Right ventricle myocardium superior (tissue), 1 donor: ENCODE measurements at regions not wholly inside any gene's neighbourhood (a gene's known extent, or its start where the extent isn't known, plus 50 kb on each side); places are given as distances from the start of the nearest gene placed in this dataset.
"Not testable (repeated sequence)": the region's sequence is repeated elsewhere in the genome, so short reads cannot be mapped to it uniquely, and the experiment has no call there.

Source experiments
- ATAC-seq: fragments of 200-7000 bp; cut with Tn5 transposase; one replicate; pipeline ENCODE4 v1.9.1; 2020; ENCODE audit warnings: mild to moderate bottlenecking; ENCODE audit not compliant: poor library complexity
- DNase-seq: peaks from one replicate; pipeline ENCODE4 v3.0.0-alpha.2; 2020
- intact Hi-C: fragments of 100-400 bp; cut with DNase I; formaldehyde crosslinking; loops from one replicate; pipeline ENCODE4 v1.11.2; 2022
- donor health status: DM: no; HTN: yes; CAD: no; lungs with severe emphysema.

GRCh38 chr15:84094720-84095119 is 140.9 kb upstream of the GOLGA6L4 start:
- DNase-seq, intact Hi-C loops, ATAC-seq: not testable (repeated sequence)

GRCh38 chr15:84097053-84097452 is 138.5 kb upstream of the GOLGA6L4 start:
- intact Hi-C loops, ATAC-seq, DNase-seq: not testable (repeated sequence)

- no peak for ATAC-seq
- no peak for DNase-seq
Measured at GRCh38 chr15:84098604-84099003, 137.0 kb upstream of the GOLGA6L4 start.

GRCh38 chr15:84099181-84099580 is 136.4 kb upstream of the GOLGA6L4 start:
- ATAC-seq (no peak), DNase-seq (peak; percentile 68)
- intact Hi-C loops, result no loop called here

More at GRCh38 chr15:84098604-84099003, 137.0 kb upstream of the GOLGA6L4 start:
- intact Hi-C loops, result no loop called here

- ATAC-seq (no peak), DNase-seq (no peak)
- intact Hi-C loops, result no loop called here
Measured at GRCh38 chr15:84103345-84103744, 132.2 kb upstream of the GOLGA6L4 start.

GRCh38 chr15:84104853-84105252 is 130.7 kb upstream of the GOLGA6L4 start:
- intact Hi-C loops, result no loop called here
- ATAC-seq (no peak), DNase-seq (no peak)

- ATAC-seq (no peak), DNase-seq (no peak)
- intact Hi-C loops, result no loop called here
Measured at GRCh38 chr15:84108728-84109127, 126.8 kb upstream of the GOLGA6L4 start.

- no peak for ATAC-seq
- intact Hi-C loops, result no loop called here
- DNase-seq, result no peak
Measured at GRCh38 chr15:84111575-84111974, 124.0 kb upstream of the GOLGA6L4 start.

GRCh38 chr15:84112025-84112424 is 123.5 kb upstream of the GOLGA6L4 start:
- DNase-seq (no peak), ATAC-seq (no peak)
- intact Hi-C loops, result no loop called here

- no peak for DNase-seq
- ATAC-seq, result no peak
- intact Hi-C loops, result no loop called here
Measured at GRCh38 chr15:84113919-84114318, 121.7 kb upstream of the GOLGA6L4 start.

GRCh38 chr15:84114680-84115079 is 120.9 kb upstream of the GOLGA6L4 start:
- ATAC-seq, DNase-seq, intact Hi-C loops: not testable (repeated sequence)

- DNase-seq, intact Hi-C loops: not testable (repeated sequence)
- ATAC-seq, result peak; percentile 48
Measured at GRCh38 chr15:84119351-84119750, 116.2 kb upstream of the GOLGA6L4 start.

GRCh38 chr15:84120903-84121302 is 114.7 kb upstream of the GOLGA6L4 start:
- ATAC-seq, result peak; percentile 50
- DNase-seq, intact Hi-C loops: not testable (repeated sequence)

GRCh38 chr15:84128706-84129105 is 106.9 kb upstream of the GOLGA6L4 start:
- intact Hi-C loops, DNase-seq: not testable (repeated sequence)
- peak; percentile 32 for ATAC-seq

- intact Hi-C loops, DNase-seq: not testable (repeated sequence)
- peak; percentile 75 for ATAC-seq
Measured at GRCh38 chr15:84130098-84130831, 105.3 kb upstream of the GOLGA6L4 start.

- DNase-seq, intact Hi-C loops, ATAC-seq: not testable (repeated sequence)
Measured at GRCh38 chr15:84135931-84136456, 99.6 kb upstream of the GOLGA6L4 start.

- ATAC-seq (peak; percentile 95), DNase-seq (peak; percentile 76)
- intact Hi-C loops, result no loop called here
Measured at GRCh38 chr15:84142888-84143337, 92.7 kb upstream of the GOLGA6L4 start.

GRCh38 chr15:84143753-84144314 is 91.7 kb upstream of the GOLGA6L4 start:
- ATAC-seq, result no peak
- no peak for DNase-seq
- intact Hi-C loops, result no loop called here

- peak; percentile 69 for ATAC-seq
- intact Hi-C loops, DNase-seq: not testable (repeated sequence)
Measured at GRCh38 chr15:84144946-84145345, 90.6 kb upstream of the GOLGA6L4 start.

GRCh38 chr15:84146299-84146698 is 89.3 kb upstream of the GOLGA6L4 start:
- intact Hi-C loops, DNase-seq: not testable (repeated sequence)
- peak; percentile 60 for ATAC-seq
